H1 (cell line): ENCODE measurements at regions not wholly inside any gene's neighbourhood (a gene's known extent, or its start where the extent isn't known, plus 50 kb on each side); places are given as distances from the start of the nearest gene placed in this dataset.

ENCODE experiments used
- CEBPB ChIP-seq: IDR thresholded peaks from 2 replicates; pipeline ENCODE4 v1.6.1; 2012; ENCODE audit warnings: low read depth, low read length
- EP300 ChIP-seq, 2 experiments: IDR thresholded peaks; 1 replicate in 1 of 2; 2 replicates in 1 of 2; pipeline ENCODE4 v1.6.1; 2011 to 2012; ENCODE audit warnings: low read depth in 2 of 2, low read length in 2 of 2, mild to moderate bottlenecking in 2 of 2, borderline replicate concordance in 1 of 2, inconsistent platforms in 1 of 2, moderate library complexity in 1 of 2
- TEAD4 ChIP-seq: IDR thresholded peaks from 2 replicates; pipeline ENCODE4 v1.6.1; 2012; ENCODE audit warnings: low read depth, low read length, inconsistent platforms, mixed read lengths
- TF ChIP-seq, protein P1 (sequence below), 3 experiments: IDR thresholded peaks; 1 replicate in 2 of 3; 2 replicates in 1 of 3; pipeline versions ENCODE4 v1.5.1 to v1.6.1; 2011; ENCODE audit warnings: low read length in 3 of 3, mild to moderate bottlenecking in 3 of 3, inconsistent platforms in 2 of 3, low read depth in 1 of 3, moderate library complexity in 1 of 3; ENCODE audit not compliant: insufficient read depth in 1 of 3; ENCODE audit errors: control extremely low read depth in 1 of 3

DNA sequence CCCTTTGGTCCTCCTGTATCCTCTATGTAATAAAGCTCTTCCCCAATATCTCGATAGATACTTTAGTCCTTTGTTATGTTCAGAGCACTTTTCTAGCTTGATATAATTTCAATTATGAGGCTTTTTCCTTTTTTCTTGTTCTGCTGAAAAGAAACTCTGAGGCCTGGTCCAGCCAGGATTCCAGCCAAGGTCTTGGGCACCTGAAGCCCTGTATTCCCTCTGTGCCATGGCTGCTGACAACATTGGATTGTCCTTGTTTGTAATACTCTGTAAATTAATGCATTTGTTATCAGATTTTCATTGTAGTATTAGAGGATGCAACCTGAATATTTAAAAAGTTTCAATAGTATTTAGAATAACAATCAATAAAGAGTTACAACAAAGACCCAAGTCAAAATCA, 67.9 kb upstream of the ADAMTS5 start:
- TF ChIP-seq CEBPB (no peak), TEAD4 (no peak), EP300 (IDR thresholded peaks at IDR 0.05; ENCODE audit: borderline replicate concordance in 1 of 2, low read depth in 2 of 2, low read length in 2 of 2) (no peak)
- TF ChIP-seq, protein P1, sequence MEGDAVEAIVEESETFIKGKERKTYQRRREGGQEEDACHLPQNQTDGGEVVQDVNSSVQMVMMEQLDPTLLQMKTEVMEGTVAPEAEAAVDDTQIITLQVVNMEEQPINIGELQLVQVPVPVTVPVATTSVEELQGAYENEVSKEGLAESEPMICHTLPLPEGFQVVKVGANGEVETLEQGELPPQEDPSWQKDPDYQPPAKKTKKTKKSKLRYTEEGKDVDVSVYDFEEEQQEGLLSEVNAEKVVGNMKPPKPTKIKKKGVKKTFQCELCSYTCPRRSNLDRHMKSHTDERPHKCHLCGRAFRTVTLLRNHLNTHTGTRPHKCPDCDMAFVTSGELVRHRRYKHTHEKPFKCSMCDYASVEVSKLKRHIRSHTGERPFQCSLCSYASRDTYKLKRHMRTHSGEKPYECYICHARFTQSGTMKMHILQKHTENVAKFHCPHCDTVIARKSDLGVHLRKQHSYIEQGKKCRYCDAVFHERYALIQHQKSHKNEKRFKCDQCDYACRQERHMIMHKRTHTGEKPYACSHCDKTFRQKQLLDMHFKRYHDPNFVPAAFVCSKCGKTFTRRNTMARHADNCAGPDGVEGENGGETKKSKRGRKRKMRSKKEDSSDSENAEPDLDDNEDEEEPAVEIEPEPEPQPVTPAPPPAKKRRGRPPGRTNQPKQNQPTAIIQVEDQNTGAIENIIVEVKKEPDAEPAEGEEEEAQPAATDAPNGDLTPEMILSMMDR (IDR thresholded peaks at IDR 0.05; ENCODE audit: control extremely low read depth in 1 of 3, insufficient read depth in 1 of 3, low read depth in 1 of 3, low read length in 3 of 3), result no peak
